ENCODE measurements at regions not wholly inside any gene's neighbourhood (a gene's known extent, or its start where the extent isn't known, plus 50 kb on each side); places are given as distances from the start of the nearest gene placed in this dataset.

- TF ChIP-seq, protein P1, sequence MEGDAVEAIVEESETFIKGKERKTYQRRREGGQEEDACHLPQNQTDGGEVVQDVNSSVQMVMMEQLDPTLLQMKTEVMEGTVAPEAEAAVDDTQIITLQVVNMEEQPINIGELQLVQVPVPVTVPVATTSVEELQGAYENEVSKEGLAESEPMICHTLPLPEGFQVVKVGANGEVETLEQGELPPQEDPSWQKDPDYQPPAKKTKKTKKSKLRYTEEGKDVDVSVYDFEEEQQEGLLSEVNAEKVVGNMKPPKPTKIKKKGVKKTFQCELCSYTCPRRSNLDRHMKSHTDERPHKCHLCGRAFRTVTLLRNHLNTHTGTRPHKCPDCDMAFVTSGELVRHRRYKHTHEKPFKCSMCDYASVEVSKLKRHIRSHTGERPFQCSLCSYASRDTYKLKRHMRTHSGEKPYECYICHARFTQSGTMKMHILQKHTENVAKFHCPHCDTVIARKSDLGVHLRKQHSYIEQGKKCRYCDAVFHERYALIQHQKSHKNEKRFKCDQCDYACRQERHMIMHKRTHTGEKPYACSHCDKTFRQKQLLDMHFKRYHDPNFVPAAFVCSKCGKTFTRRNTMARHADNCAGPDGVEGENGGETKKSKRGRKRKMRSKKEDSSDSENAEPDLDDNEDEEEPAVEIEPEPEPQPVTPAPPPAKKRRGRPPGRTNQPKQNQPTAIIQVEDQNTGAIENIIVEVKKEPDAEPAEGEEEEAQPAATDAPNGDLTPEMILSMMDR (IDR thresholded peaks at IDR 0.05; ENCODE audit: low read length): no peak
- no peak for TF ChIP-seq EZH2 (IDR thresholded peaks at IDR 0.05; ENCODE audit: borderline replicate concordance, low read length)
Measured at GRCh38 chr22:22799561-22799960, 88.1 kb upstream of the IGLL5 start.

Data from OCI-LY1 (cell line).